Sigmoid colon (tissue), 3 donors: ENCODE measurements at regions not wholly inside any gene's neighbourhood (a gene's known extent, or its start where the extent isn't known, plus 50 kb on each side); places are given as distances from the start of the nearest gene placed in this dataset.

Experiments used
- POLR2A ChIP-seq, 2 donors: fragments of 450-650 bp; IDR thresholded peaks; one replicate each; pipeline ENCODE4 v1.6.1; 2016; ENCODE audit warnings: antibody characterized with exemption in 2 of 2, mild to moderate bottlenecking in 2 of 2, moderate library complexity in 2 of 2
- TF ChIP-seq, protein P1 (sequence below), 4 experiments: fragments of 450-650 bp in 3 of 4; fragments of 200-600 bp in 1 of 4; IDR thresholded peaks; one replicate each; pipeline ENCODE4 v1.5.1; 2016 to 2019; ENCODE audit warnings: antibody characterized with exemption in 4 of 4, mild to moderate bottlenecking in 3 of 4, moderate library complexity in 2 of 4

DNA sequence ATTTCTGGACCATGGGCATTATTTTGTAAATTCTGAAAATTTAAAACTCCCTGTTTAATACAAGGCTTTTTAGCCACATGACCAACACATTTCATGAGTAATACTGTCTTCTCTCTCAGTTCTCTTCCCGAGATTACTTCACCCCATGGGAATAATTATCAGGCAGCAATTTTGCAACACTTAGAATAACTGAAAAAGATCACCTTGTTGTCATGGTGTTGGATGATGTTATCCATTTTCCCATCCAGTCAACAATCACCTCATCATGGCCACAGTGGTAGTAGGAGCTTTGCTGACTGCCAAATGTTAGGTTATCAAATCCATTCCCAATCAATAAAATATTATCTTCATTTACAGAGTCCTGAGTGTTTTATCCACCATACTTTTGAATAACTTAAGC is 354.9 kb upstream of the ISL1 start:
- TF ChIP-seq, protein P1, sequence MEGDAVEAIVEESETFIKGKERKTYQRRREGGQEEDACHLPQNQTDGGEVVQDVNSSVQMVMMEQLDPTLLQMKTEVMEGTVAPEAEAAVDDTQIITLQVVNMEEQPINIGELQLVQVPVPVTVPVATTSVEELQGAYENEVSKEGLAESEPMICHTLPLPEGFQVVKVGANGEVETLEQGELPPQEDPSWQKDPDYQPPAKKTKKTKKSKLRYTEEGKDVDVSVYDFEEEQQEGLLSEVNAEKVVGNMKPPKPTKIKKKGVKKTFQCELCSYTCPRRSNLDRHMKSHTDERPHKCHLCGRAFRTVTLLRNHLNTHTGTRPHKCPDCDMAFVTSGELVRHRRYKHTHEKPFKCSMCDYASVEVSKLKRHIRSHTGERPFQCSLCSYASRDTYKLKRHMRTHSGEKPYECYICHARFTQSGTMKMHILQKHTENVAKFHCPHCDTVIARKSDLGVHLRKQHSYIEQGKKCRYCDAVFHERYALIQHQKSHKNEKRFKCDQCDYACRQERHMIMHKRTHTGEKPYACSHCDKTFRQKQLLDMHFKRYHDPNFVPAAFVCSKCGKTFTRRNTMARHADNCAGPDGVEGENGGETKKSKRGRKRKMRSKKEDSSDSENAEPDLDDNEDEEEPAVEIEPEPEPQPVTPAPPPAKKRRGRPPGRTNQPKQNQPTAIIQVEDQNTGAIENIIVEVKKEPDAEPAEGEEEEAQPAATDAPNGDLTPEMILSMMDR (IDR thresholded peaks at IDR 0.05): no peak
- no peak for TF ChIP-seq POLR2A (IDR thresholded peaks at IDR 0.05)
